ENCODE measurements at regions not wholly inside any gene's neighbourhood (a gene's known extent, or its start where the extent isn't known, plus 50 kb on each side); places are given as distances from the start of the nearest gene placed in this dataset.
A peak's percentile ranks its signal among the peaks of the same experiment; 100 is the strongest.

DNA sequence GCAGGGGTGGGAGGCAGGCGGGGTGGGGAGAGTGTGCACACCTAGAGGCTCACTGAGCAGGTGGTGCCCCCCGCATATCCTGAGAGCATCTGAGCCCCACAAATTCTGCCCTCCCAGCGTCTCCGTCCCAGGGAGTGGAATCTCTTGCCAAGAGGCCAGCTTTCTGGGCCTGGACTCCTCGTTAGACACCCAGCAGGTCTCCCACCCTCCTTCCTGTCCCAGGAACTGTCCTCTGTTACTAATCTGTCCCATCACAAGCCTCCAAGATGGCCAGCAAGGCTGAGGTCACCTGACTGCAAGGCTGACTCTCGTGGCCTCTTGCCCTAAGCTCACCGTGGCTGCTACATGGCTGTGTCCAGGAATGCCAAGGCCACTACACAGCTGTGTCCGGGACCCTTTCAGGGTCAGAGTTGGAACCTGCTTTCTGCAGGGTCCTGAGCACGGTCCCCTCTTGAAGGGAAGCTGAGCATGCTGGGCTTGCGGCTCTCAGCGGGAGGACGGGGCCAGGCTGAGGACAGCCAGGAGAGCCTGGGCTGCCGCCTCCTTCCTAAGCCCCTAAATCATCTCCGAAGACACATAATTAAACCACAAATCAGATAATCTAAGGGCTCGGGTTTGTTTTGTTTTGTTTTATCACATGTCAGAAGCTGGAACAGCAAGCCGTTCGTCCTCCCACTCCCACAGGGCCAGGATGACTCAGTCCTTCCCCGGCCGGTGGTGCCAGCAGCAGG is 1327.3 kb downstream of the TBC1D22A start:
- Histone ChIP-seq H3K27ac (peak overlapping the region in 4 of 5 donors; percentile 68 to 91 (median 86)), H3K9me3 (replicated peaks in 1 of 3) (no peaks in the 10 kb centered on the region), H3K27me3 (no peaks in the 10 kb centered on the region), H3K4me3 (peak overlapping the region in 1 of 4 donors; percentile 48), H3K36me3 (replicated peaks in 1 of 2) (no peaks in the 10 kb centered on the region), H3K4me1 (replicated peaks in 1 of 2) (peaks cover 16 to 17% of the 10 kb centered on the region in 2 donors)
- TF ChIP-seq POLR2A (IDR thresholded peaks at IDR 0.05) (peak in 1 of 2 donors; percentile 24), CTCF (IDR thresholded peaks at IDR 0.05) (no peak)
- 15 to 22% (median 18%) methylated on average over 9 to 19 of the region's 19 CpGs for WGBS, 4 donors
- intact Hi-C loops (cut with DNase I): no loop called here
- peak; percentile 87 to 94 (median 91) for DNase-seq

DNA sequence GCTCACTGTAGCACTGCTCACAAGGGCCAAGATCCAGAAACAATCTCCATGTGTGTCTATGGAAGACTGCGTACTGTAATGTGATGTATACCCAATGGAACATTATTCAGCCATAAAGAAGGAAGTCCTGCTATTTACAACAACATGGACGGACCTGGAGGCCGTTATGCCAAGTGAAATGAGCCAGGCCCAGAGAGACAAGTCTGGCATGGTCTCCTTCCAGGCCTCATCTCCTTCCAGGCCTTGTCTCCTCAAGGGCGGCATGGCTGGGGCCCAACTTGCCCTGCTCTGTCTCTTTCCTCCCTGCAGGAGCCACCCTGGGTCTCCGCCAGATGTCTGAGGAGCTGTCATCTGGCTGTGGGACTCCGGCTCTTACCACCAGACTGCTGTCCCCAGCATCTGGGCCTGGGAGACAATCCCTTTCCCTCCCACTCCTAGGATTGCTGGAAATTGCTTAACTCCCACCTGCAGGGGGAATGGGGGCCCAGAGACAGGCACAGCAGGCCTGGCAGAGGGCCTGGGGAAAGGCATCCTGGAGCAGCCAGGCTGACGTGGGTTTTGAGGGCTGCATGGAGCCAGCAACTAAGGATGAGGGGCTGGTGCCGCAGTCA is 1326.6 kb downstream of the TBC1D22A start:
- intact Hi-C loops (cut with DNase I): no loop called here
- peaks cover 16 to 17% of the 10 kb centered on the region in 2 donors for H3K4me1 ChIP-seq (replicated peaks in 1 of 2)
- no peak overlapping the region for H3K4me3 ChIP-seq
- DNase-seq: peak in 3 of 7 donors; percentile 8 to 27 (median 26)
- TF ChIP-seq POLR2A (IDR thresholded peaks at IDR 0.05) (no peak), CTCF (IDR thresholded peaks at IDR 0.05) (no peak)
- WGBS, 4 donors: 89 to 94% (median 94%) methylated on average over 7 to 8 of the region's 8 CpGs
- peak overlapping the region in 3 of 5 donors; percentile 83 to 91 (median 89) for H3K27ac ChIP-seq
- no peaks in the 10 kb centered on the region for H3K27me3 ChIP-seq
- no peaks in the 10 kb centered on the region for H3K36me3 ChIP-seq (replicated peaks in 1 of 2)
- H3K9me3 ChIP-seq (replicated peaks in 1 of 3): no peaks in the 10 kb centered on the region

DNA sequence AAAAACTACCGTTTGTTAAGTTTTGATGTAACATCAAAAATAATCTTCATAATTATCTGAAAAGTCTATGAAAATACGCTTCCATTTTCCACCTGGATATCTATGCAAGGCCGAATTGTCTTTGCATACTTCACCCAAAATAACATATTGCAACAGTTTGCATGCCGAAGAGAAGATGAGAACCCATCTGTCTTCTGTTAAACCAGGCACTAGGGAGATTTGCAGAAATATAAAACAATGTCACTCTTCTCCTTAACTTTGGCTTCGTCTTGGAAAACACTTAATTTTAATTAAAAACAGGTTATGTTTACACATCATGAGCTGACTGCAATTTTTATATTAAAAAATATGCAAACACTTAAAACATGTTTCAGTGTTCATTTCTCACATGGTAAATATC is 1325.8 kb downstream of the TBC1D22A start:
- DNase-seq: no peak
- Histone ChIP-seq H3K36me3 (replicated peaks in 1 of 2) (no peaks in the 10 kb centered on the region), H3K4me3 (no peak overlapping the region), H3K4me1 (replicated peaks in 1 of 2) (peaks cover 16 to 17% of the 10 kb centered on the region in 2 donors), H3K27ac (no peak overlapping the region), H3K9me3 (replicated peaks in 1 of 3) (no peaks in the 10 kb centered on the region), H3K27me3 (no peaks in the 10 kb centered on the region)
- WGBS, 4 donors: 86 to 93% (median 90%) methylated on average over 5 of the region's 5 CpGs
- intact Hi-C loops (cut with DNase I): no loop called here
- TF ChIP-seq POLR2A (IDR thresholded peaks at IDR 0.05) (no peak), CTCF (IDR thresholded peaks at IDR 0.05) (no peak)

- intact Hi-C loops (cut with DNase I): no loop called here
- H3K27ac ChIP-seq: no peak overlapping the region
- no peaks in the 10 kb centered on the region for H3K9me3 ChIP-seq (replicated peaks in 1 of 3)
- no peak for TF ChIP-seq POLR2A (IDR thresholded peaks at IDR 0.05)
- TF ChIP-seq CTCF (IDR thresholded peaks at IDR 0.05): no peak
- no peak overlapping the region for H3K4me3 ChIP-seq
- H3K36me3 ChIP-seq (replicated peaks in 1 of 2): no peaks in the 10 kb centered on the region
- no peak for DNase-seq
- peaks cover 16 to 17% of the 10 kb centered on the region in 2 donors for H3K4me1 ChIP-seq (replicated peaks in 1 of 2)
- no peaks in the 10 kb centered on the region for H3K27me3 ChIP-seq
- 72 to 83% (median 80%) methylated on average over 8 of the region's 8 CpGs for WGBS, 4 donors
These were observed 1323.6 kb downstream of the TBC1D22A start for GRCh38 chr22:48085901-48086645.

Data from adrenal gland (tissue), 9 donors.